Calu3 (cell line): ENCODE measurements at regions not wholly inside any gene's neighbourhood (a gene's known extent, or its start where the extent isn't known, plus 50 kb on each side); places are given as distances from the start of the nearest gene placed in this dataset.

ENCODE experiments used
- BruUV-seq: library from RNA; stranded (reverse); fragments of 400-500 nt; replicated peaks from 2 replicates; lab custom pipeline; 2021; lab: Mats Ljungman, UMichigan
- CTCF ChIA-PET: fragments of 300-600 bp; sonication (Branson Sonifier 250); formaldehyde crosslinking; loops from one replicate; lab custom pipeline; 2022; ENCODE audit warnings: antibody characterized with exemption; lab: Charles Lee
- DNase-seq: peaks from one replicate; pipeline ENCODE4 v3.0.0; 2022
- H3K27ac Mint-ChIP-seq: one replicate; pipeline ENCODE4 v1.8.0; 2022; ENCODE audit warnings: mixed read lengths; ENCODE audit not compliant: unreplicated experiment
- H3K27me3 Mint-ChIP-seq: one replicate; pipeline ENCODE4 v1.8.0; 2022; ENCODE audit warnings: mixed read lengths; ENCODE audit not compliant: unreplicated experiment
- H3K36me3 Mint-ChIP-seq: one replicate; pipeline ENCODE4 v1.8.0; 2022; ENCODE audit warnings: mild to moderate bottlenecking, moderate library complexity, mixed read lengths; ENCODE audit not compliant: insufficient read depth, unreplicated experiment
- H3K4me1 Mint-ChIP-seq: one replicate; pipeline ENCODE4 v1.8.0; 2022; ENCODE audit warnings: mild to moderate bottlenecking, low read depth, mixed read lengths; ENCODE audit not compliant: unreplicated experiment
- H3K4me3 Mint-ChIP-seq: one replicate; pipeline ENCODE4 v1.8.0; 2022; ENCODE audit warnings: mild to moderate bottlenecking, low read depth, moderate library complexity, mixed read lengths; ENCODE audit not compliant: unreplicated experiment
- H3K9me3 Mint-ChIP-seq: one replicate; pipeline ENCODE4 v1.8.0; 2022; ENCODE audit warnings: low read depth, mixed read lengths; ENCODE audit not compliant: unreplicated experiment
- intact Hi-C: fragments of 100-400 bp; cut with micrococcal nuclease; formaldehyde crosslinking; loops from one replicate; pipeline ENCODE4 v1.10.0; 2022; ENCODE audit not compliant: unreplicated experiment
- TF ChIP-seq, protein P1 (sequence below): fragments of 200-600 bp; IDR thresholded peaks from one replicate; pipeline ENCODE4 v1.8.0; 2022; ENCODE audit warnings: antibody characterized with exemption; ENCODE audit not compliant: unreplicated experiment

GRCh38 chr4:152117933-152118507, 357.2 kb upstream of the GATB start:
- peaks cover 34% of the 10 kb centered on the region for H3K27me3 Mint-ChIP-seq
- BruUV-seq, result no TSS peak
- H3K4me3 Mint-ChIP-seq, result no peak overlapping the region
- DNase-seq, result no peak
- H3K36me3 Mint-ChIP-seq, result no peaks in the 10 kb centered on the region
- TF ChIP-seq, protein P1, sequence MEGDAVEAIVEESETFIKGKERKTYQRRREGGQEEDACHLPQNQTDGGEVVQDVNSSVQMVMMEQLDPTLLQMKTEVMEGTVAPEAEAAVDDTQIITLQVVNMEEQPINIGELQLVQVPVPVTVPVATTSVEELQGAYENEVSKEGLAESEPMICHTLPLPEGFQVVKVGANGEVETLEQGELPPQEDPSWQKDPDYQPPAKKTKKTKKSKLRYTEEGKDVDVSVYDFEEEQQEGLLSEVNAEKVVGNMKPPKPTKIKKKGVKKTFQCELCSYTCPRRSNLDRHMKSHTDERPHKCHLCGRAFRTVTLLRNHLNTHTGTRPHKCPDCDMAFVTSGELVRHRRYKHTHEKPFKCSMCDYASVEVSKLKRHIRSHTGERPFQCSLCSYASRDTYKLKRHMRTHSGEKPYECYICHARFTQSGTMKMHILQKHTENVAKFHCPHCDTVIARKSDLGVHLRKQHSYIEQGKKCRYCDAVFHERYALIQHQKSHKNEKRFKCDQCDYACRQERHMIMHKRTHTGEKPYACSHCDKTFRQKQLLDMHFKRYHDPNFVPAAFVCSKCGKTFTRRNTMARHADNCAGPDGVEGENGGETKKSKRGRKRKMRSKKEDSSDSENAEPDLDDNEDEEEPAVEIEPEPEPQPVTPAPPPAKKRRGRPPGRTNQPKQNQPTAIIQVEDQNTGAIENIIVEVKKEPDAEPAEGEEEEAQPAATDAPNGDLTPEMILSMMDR, result no peak
- CTCF ChIA-PET, result no interaction called here
- H3K9me3 Mint-ChIP-seq, result no peaks in the 10 kb centered on the region
- no peaks in the 10 kb centered on the region for H3K4me1 Mint-ChIP-seq
- intact Hi-C loops, result no loop called here
- H3K27ac Mint-ChIP-seq, result no peak overlapping the region

DNA sequence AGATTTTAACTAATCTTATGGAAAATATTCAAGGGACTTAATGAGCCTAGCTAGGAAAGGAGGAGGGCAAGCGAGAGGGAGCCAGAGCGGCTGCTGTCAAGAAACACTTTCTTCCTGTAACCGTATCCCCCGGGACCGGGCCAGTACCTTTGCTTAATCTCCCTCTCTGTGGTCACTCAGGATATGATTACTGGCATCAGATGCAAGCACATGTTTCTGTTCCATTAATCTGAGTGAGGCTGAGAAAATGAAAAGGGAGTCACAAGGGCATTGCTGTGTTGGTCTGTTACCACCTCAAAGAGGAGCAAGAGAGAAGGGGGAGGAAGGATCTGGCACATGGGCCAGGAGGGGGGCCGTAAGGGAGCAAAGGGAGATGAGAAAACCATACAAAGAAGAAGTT, 356.7 kb upstream of the GATB start:
- peaks cover 29% of the 10 kb centered on the region for H3K27me3 Mint-ChIP-seq
- TF ChIP-seq, protein P1, result no peak
- DNase-seq, result no peak
- no peaks in the 10 kb centered on the region for H3K9me3 Mint-ChIP-seq
- no TSS peak for BruUV-seq
- H3K4me1 Mint-ChIP-seq, result no peaks in the 10 kb centered on the region
- no peaks in the 10 kb centered on the region for H3K36me3 Mint-ChIP-seq
- intact Hi-C loops, result no loop called here
- no peak overlapping the region for H3K4me3 Mint-ChIP-seq
- no peak overlapping the region for H3K27ac Mint-ChIP-seq
- CTCF ChIA-PET, result no interaction called here

DNA sequence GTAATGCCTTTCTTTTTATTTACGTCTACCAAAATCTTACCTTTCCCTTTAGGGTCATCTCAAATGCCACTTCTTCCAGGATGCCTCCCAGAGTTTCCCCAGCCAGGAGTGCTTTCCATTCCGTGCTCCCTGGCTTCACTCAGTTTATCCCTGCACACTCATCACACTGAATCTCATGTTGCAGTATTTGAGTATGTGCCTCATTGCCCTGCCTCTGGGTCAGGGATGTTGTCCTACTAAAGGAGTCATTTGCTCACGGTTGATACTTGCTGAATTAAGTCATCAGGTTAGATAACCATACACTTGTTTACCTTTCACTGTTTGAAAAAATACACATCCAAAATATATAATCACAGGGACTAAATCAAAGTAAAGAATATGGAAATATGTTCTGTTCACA, 356.2 kb upstream of the GATB start:
- DNase-seq, result no peak
- H3K4me3 Mint-ChIP-seq, result no peak overlapping the region
- BruUV-seq, result no TSS peak
- H3K27me3 Mint-ChIP-seq, result peaks cover 29% of the 10 kb centered on the region
- CTCF ChIA-PET, result no interaction called here
- H3K36me3 Mint-ChIP-seq, result no peaks in the 10 kb centered on the region
- no peak overlapping the region for H3K27ac Mint-ChIP-seq
- TF ChIP-seq, protein P1, result no peak
- intact Hi-C loops, result no loop called here
- no peaks in the 10 kb centered on the region for H3K4me1 Mint-ChIP-seq
- H3K9me3 Mint-ChIP-seq, result no peaks in the 10 kb centered on the region

DNA sequence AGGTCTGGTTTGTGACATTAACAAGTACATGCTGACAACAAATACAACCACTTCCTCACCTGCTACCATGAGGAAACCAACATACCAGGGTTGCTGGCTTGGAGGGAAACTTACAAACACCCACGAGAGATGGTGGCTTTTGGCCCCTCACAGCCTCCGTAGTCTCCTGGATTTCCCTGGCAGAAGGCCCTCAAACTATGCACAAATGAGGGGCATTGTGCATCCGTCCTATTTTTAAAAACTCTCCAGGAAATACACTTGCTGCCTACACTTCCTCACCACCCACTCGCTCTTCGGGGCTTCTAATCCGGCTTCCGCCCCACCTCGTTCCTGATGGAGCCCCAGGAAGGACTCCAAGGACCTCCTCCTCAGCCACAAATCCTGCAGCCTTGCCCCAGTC, 355.0 kb upstream of the GATB start:
- no peaks in the 10 kb centered on the region for H3K9me3 Mint-ChIP-seq
- no peaks in the 10 kb centered on the region for H3K4me1 Mint-ChIP-seq
- H3K36me3 Mint-ChIP-seq, result no peaks in the 10 kb centered on the region
- no TSS peak for BruUV-seq
- H3K27ac Mint-ChIP-seq, result no peak overlapping the region
- intact Hi-C loops, result no loop called here
- peaks cover 29% of the 10 kb centered on the region for H3K27me3 Mint-ChIP-seq
- CTCF ChIA-PET, result no interaction called here
- H3K4me3 Mint-ChIP-seq, result no peak overlapping the region
- TF ChIP-seq, protein P1, result no peak
- DNase-seq, result no peak
